Activated naive CD8-positive, alpha-beta T cell treated with anti-CD3 and anti-CD28 coated beads for 36 hours (primary cell): ENCODE measurements at regions not wholly inside any gene's neighbourhood (a gene's known extent, or its start where the extent isn't known, plus 50 kb on each side); places are given as distances from the start of the nearest gene placed in this dataset.

Experiments
- DNase-seq: peaks from one replicate; pipeline ENCODE4 v3.0.0; 2021
- H3K27ac Mint-ChIP-seq: one replicate; pipeline ENCODE4 v1.8.0; 2022; ENCODE audit warnings: mild to moderate bottlenecking, moderate library complexity, mixed read lengths
- H3K27me3 Mint-ChIP-seq: one replicate; pipeline ENCODE4 v1.8.0; 2022; ENCODE audit warnings: mild to moderate bottlenecking, mixed read lengths
- H3K36me3 Mint-ChIP-seq: one replicate; pipeline ENCODE4 v1.8.0; 2021; ENCODE audit warnings: mild to moderate bottlenecking, mixed read lengths
- H3K4me1 Mint-ChIP-seq: one replicate; pipeline ENCODE4 v1.8.0; 2021; ENCODE audit warnings: mixed read lengths
- H3K4me3 Mint-ChIP-seq: one replicate; pipeline ENCODE4 v1.8.0; 2022; ENCODE audit warnings: mild to moderate bottlenecking, moderate library complexity, mixed read lengths
- H3K9me3 Mint-ChIP-seq: one replicate; pipeline ENCODE4 v1.8.0; 2022; ENCODE audit warnings: mixed read lengths

GRCh38 chr15:45831787-45832186 is 197.0 kb downstream of the SQOR start:
- H3K4me1 Mint-ChIP-seq: no peaks in the 10 kb centered on the region
- H3K4me3 Mint-ChIP-seq: no peak overlapping the region
- DNase-seq: no peak
- no peaks in the 10 kb centered on the region for H3K36me3 Mint-ChIP-seq
- no peaks in the 10 kb centered on the region for H3K27me3 Mint-ChIP-seq
- H3K27ac Mint-ChIP-seq: no peak overlapping the region
- H3K9me3 Mint-ChIP-seq: no peaks in the 10 kb centered on the region

- Mint-ChIP-seq H3K4me3 (no peak overlapping the region), H3K36me3 (no peaks in the 10 kb centered on the region), H3K27ac (no peak overlapping the region), H3K9me3 (no peaks in the 10 kb centered on the region), H3K4me1 (no peaks in the 10 kb centered on the region), H3K27me3 (no peaks in the 10 kb centered on the region)
- no peak for DNase-seq
These were observed 199.8 kb downstream of the SQOR start for GRCh38 chr15:45834622-45835021.

- peaks cover 30% of the 10 kb centered on the region for H3K27me3 Mint-ChIP-seq
- no peak for DNase-seq
- H3K9me3 Mint-ChIP-seq: no peaks in the 10 kb centered on the region
- H3K4me3 Mint-ChIP-seq: no peak overlapping the region
- H3K4me1 Mint-ChIP-seq: no peaks in the 10 kb centered on the region
- no peak overlapping the region for H3K27ac Mint-ChIP-seq
- peaks cover 2% of the 10 kb centered on the region for H3K36me3 Mint-ChIP-seq
These were observed 207.3 kb downstream of the SQOR start for GRCh38 chr15:45842151-45842550.

GRCh38 chr15:45847645-45848044 is 212.8 kb downstream of the SQOR start:
- Mint-ChIP-seq H3K9me3 (peaks cover 5% of the 10 kb centered on the region), H3K4me1 (no peaks in the 10 kb centered on the region), H3K27me3 (peaks cover 10% of the 10 kb centered on the region), H3K4me3 (no peak overlapping the region), H3K36me3 (peaks cover 2% of the 10 kb centered on the region), H3K27ac (no peak overlapping the region)
- DNase-seq: no peak

GRCh38 chr15:45849136-45849535 is 214.3 kb downstream of the SQOR start:
- no peaks in the 10 kb centered on the region for H3K4me1 Mint-ChIP-seq
- no peak for DNase-seq
- H3K27me3 Mint-ChIP-seq: peaks cover 7% of the 10 kb centered on the region
- no peak overlapping the region for H3K4me3 Mint-ChIP-seq
- H3K27ac Mint-ChIP-seq: no peak overlapping the region
- H3K9me3 Mint-ChIP-seq: peaks cover 5% of the 10 kb centered on the region
- H3K36me3 Mint-ChIP-seq: no peaks in the 10 kb centered on the region

GRCh38 chr15:45854455-45855202 is 219.8 kb downstream of the SQOR start:
- H3K9me3 Mint-ChIP-seq: peaks cover 5% of the 10 kb centered on the region
- H3K27me3 Mint-ChIP-seq: peaks cover 11% of the 10 kb centered on the region
- no peaks in the 10 kb centered on the region for H3K4me1 Mint-ChIP-seq
- no peak for DNase-seq
- no peaks in the 10 kb centered on the region for H3K36me3 Mint-ChIP-seq
- no peak overlapping the region for H3K27ac Mint-ChIP-seq
- no peak overlapping the region for H3K4me3 Mint-ChIP-seq

- H3K9me3 Mint-ChIP-seq: peaks cover 2% of the 10 kb centered on the region
- H3K4me1 Mint-ChIP-seq: no peaks in the 10 kb centered on the region
- H3K36me3 Mint-ChIP-seq: no peaks in the 10 kb centered on the region
These were observed 220.5 kb downstream of the SQOR start for GRCh38 chr15:45855210-45855906.

GRCh38 chr15:45855907-45856579 is 221.2 kb downstream of the SQOR start:
- H3K27ac Mint-ChIP-seq: no peak overlapping the region
- no peak overlapping the region for H3K4me3 Mint-ChIP-seq
- no peaks in the 10 kb centered on the region for H3K9me3 Mint-ChIP-seq
- peaks cover 11% of the 10 kb centered on the region for H3K27me3 Mint-ChIP-seq
- H3K36me3 Mint-ChIP-seq: no peaks in the 10 kb centered on the region
- DNase-seq: no peak
- H3K4me1 Mint-ChIP-seq: no peaks in the 10 kb centered on the region

More at GRCh38 chr15:45855210-45855906, 220.5 kb downstream of the SQOR start:
- Mint-ChIP-seq H3K27ac (no peak overlapping the region), H3K4me3 (no peak overlapping the region), H3K27me3 (peaks cover 11% of the 10 kb centered on the region)
- DNase-seq: no peak

GRCh38 chr15:45857291-45857690 is 222.5 kb downstream of the SQOR start:
- no peaks in the 10 kb centered on the region for H3K4me1 Mint-ChIP-seq
- no peaks in the 10 kb centered on the region for H3K9me3 Mint-ChIP-seq
- no peaks in the 10 kb centered on the region for H3K36me3 Mint-ChIP-seq
- no peak for DNase-seq
- peaks cover 11% of the 10 kb centered on the region for H3K27me3 Mint-ChIP-seq
- no peak overlapping the region for H3K4me3 Mint-ChIP-seq
- H3K27ac Mint-ChIP-seq: no peak overlapping the region

GRCh38 chr15:45858491-45858890 is 223.7 kb downstream of the SQOR start:
- no peaks in the 10 kb centered on the region for H3K9me3 Mint-ChIP-seq
- H3K4me3 Mint-ChIP-seq: no peak overlapping the region
- H3K27ac Mint-ChIP-seq: no peak overlapping the region
- no peaks in the 10 kb centered on the region for H3K36me3 Mint-ChIP-seq
- H3K4me1 Mint-ChIP-seq: no peaks in the 10 kb centered on the region
- no peak for DNase-seq
- peaks cover 10% of the 10 kb centered on the region for H3K27me3 Mint-ChIP-seq

- Mint-ChIP-seq H3K27ac (no peak overlapping the region), H3K4me1 (no peaks in the 10 kb centered on the region), H3K9me3 (no peaks in the 10 kb centered on the region), H3K36me3 (no peaks in the 10 kb centered on the region), H3K27me3 (peaks cover 3% of the 10 kb centered on the region), H3K4me3 (no peak overlapping the region)
- no peak for DNase-seq
These were observed 227.2 kb downstream of the SQOR start for GRCh38 chr15:45862034-45862433.

GRCh38 chr15:45863881-45864580 is 229.2 kb downstream of the SQOR start:
- Mint-ChIP-seq H3K27me3 (peaks cover 3% of the 10 kb centered on the region), H3K27ac (no peak overlapping the region), H3K9me3 (no peaks in the 10 kb centered on the region), H3K36me3 (no peaks in the 10 kb centered on the region), H3K4me3 (no peak overlapping the region), H3K4me1 (no peaks in the 10 kb centered on the region)
- DNase-seq: no peak

- Mint-ChIP-seq H3K9me3 (no peaks in the 10 kb centered on the region), H3K4me1 (no peaks in the 10 kb centered on the region), H3K4me3 (no peak overlapping the region), H3K36me3 (no peaks in the 10 kb centered on the region), H3K27me3 (peaks cover 6% of the 10 kb centered on the region), H3K27ac (no peak overlapping the region)
- DNase-seq: no peak
These were observed 231.8 kb downstream of the SQOR start for GRCh38 chr15:45866616-45867015.

GRCh38 chr15:45867281-45867680 is 232.5 kb downstream of the SQOR start:
- H3K27me3 Mint-ChIP-seq: peaks cover 10% of the 10 kb centered on the region

GRCh38 chr15:45868109-45868691 is 233.4 kb downstream of the SQOR start:
- peaks cover 2% of the 10 kb centered on the region for H3K9me3 Mint-ChIP-seq
- H3K4me1 Mint-ChIP-seq: no peaks in the 10 kb centered on the region
- H3K27ac Mint-ChIP-seq: no peak overlapping the region
- no peak for DNase-seq
- H3K36me3 Mint-ChIP-seq: no peaks in the 10 kb centered on the region
- H3K27me3 Mint-ChIP-seq: peaks cover 10% of the 10 kb centered on the region
- no peak overlapping the region for H3K4me3 Mint-ChIP-seq

More at GRCh38 chr15:45867281-45867680, 232.5 kb downstream of the SQOR start:
- H3K9me3 Mint-ChIP-seq: peaks cover 2% of the 10 kb centered on the region
- H3K27ac Mint-ChIP-seq: no peak overlapping the region
- H3K4me3 Mint-ChIP-seq: no peak overlapping the region
- no peaks in the 10 kb centered on the region for H3K4me1 Mint-ChIP-seq
- H3K36me3 Mint-ChIP-seq: no peaks in the 10 kb centered on the region
- no peak for DNase-seq
